Small intestine (tissue), 7 donors: ENCODE measurements at regions not wholly inside any gene's neighbourhood (a gene's known extent, or its start where the extent isn't known, plus 50 kb on each side); places are given as distances from the start of the nearest gene placed in this dataset.

ENCODE experiments used
- DNase-seq, 2 donors: peaks; one replicate each; pipeline versions ENCODE4 v3.0.0 to v3.0.0-alpha.2; 2013
- FAIRE-seq: peaks from 2 replicates; lab custom pipeline; 2012; peaks lifted over from hg19 to GRCh38; lab: Jason Lieb, UNC
- H3K27ac ChIP-seq, 3 donors: one replicate each; pipeline ENCODE4 v1.5.1; 2013; ENCODE audit warnings: low read length in 2 of 3, mild to moderate bottlenecking in 2 of 3, control low read depth in 1 of 3, inconsistent platforms in 1 of 3, low read depth in 1 of 3, moderate library complexity in 1 of 3
- H3K27me3 ChIP-seq, 3 donors: one replicate each; pipeline ENCODE4 v1.6.1; 2013; ENCODE audit warnings: low read length in 3 of 3, inconsistent platforms in 1 of 3; ENCODE audit not compliant: control insufficient read depth in 3 of 3, insufficient read depth in 3 of 3
- H3K36me3 ChIP-seq, 3 donors: one replicate each; pipeline ENCODE4 v1.6.1; 2013; ENCODE audit warnings: low read length in 3 of 3, inconsistent platforms in 1 of 3, low read depth in 1 of 3, mild to moderate bottlenecking in 1 of 3, moderate library complexity in 1 of 3; ENCODE audit not compliant: control insufficient read depth in 3 of 3, insufficient read depth in 2 of 3
- H3K4me1 ChIP-seq, 3 donors: one replicate each; pipeline ENCODE4 v1.6.1; 2013; ENCODE audit warnings: low read length in 2 of 3, inconsistent platforms in 1 of 3, low read depth in 1 of 3, mild to moderate bottlenecking in 1 of 3, moderate library complexity in 1 of 3; ENCODE audit not compliant: control insufficient read depth in 3 of 3, insufficient read depth in 2 of 3
- H3K4me3 ChIP-seq, 3 donors: one replicate each; pipeline ENCODE4 v1.5.1; 2013; ENCODE audit warnings: low read length in 3 of 3, control low read depth in 1 of 3, inconsistent platforms in 1 of 3, low read depth in 1 of 3, mild to moderate bottlenecking in 1 of 3, moderate library complexity in 1 of 3
- H3K9me3 ChIP-seq, 2 donors: one replicate each; pipeline ENCODE4 v1.6.1; 2013; ENCODE audit warnings: low read depth in 1 of 2, low read length in 1 of 2; ENCODE audit not compliant: control insufficient read depth in 2 of 2, insufficient read depth in 1 of 2
- WGBS, 3 donors: extraction: QIAGEN DNeasy Blood & Tissue Kit; methylation state at CpG; one replicate each; pipeline ENCODE4 v1.1.7; 2013; 5-methylcytosine and 5-hydroxymethylcytosine counted together
- donor health status: healthy with polysubstance abuse.
- donor health status: control.
- donor health status: control.
- donor health status: Bipolar disorder and iron deficiency.
- donor health status: healthy.

- no peak for FAIRE-seq
- no peak overlapping the region for H3K27ac ChIP-seq
- H3K27me3 ChIP-seq: no peaks in the 10 kb centered on the region
- no peaks in the 10 kb centered on the region for H3K36me3 ChIP-seq
- DNase-seq: no peak
- H3K4me1 ChIP-seq: no peaks in the 10 kb centered on the region
- WGBS, 3 donors: 71 to 86% (median 83%) methylated on average over 5 of the region's 5 CpGs
- no peaks in the 10 kb centered on the region for H3K9me3 ChIP-seq
- H3K4me3 ChIP-seq: no peak overlapping the region
Observed at GRCh38 chr12:127670796-127671195, 596.2 kb upstream of the TMEM132C start.

GRCh38 chr12:127675936-127676335 lies 591.0 kb upstream of the TMEM132C start:
- WGBS, 3 donors: 74 to 86% (median 81%) methylated on average over 6 of the region's 6 CpGs
- no peak for DNase-seq
- Histone ChIP-seq H3K36me3 (no peaks in the 10 kb centered on the region), H3K4me1 (no peaks in the 10 kb centered on the region), H3K4me3 (no peak overlapping the region), H3K9me3 (no peaks in the 10 kb centered on the region), H3K27me3 (no peaks in the 10 kb centered on the region), H3K27ac (no peak overlapping the region)
- FAIRE-seq: no peak

GRCh38 chr12:127677537-127678131 lies 589.3 kb upstream of the TMEM132C start:
- Histone ChIP-seq H3K4me3 (no peak overlapping the region), H3K9me3 (no peaks in the 10 kb centered on the region), H3K27me3 (no peaks in the 10 kb centered on the region), H3K36me3 (no peaks in the 10 kb centered on the region), H3K4me1 (no peaks in the 10 kb centered on the region), H3K27ac (no peak overlapping the region)
- DNase-seq (peak; percentile 31 to 77), FAIRE-seq (no peak)
- WGBS, 3 donors: 18 to 31% (median 23%) methylated on average over 10 of the region's 10 CpGs

- no peak for DNase-seq
- H3K9me3 ChIP-seq: no peaks in the 10 kb centered on the region
- WGBS, 3 donors: 69 to 76% (median 71%) methylated on average over 7 of the region's 7 CpGs
- no peaks in the 10 kb centered on the region for H3K36me3 ChIP-seq
- H3K27me3 ChIP-seq: no peaks in the 10 kb centered on the region
- no peaks in the 10 kb centered on the region for H3K4me1 ChIP-seq
- no peak overlapping the region for H3K4me3 ChIP-seq
- no peak for FAIRE-seq
- H3K27ac ChIP-seq: no peak overlapping the region
Observed at GRCh38 chr12:127678945-127679344, 588.0 kb upstream of the TMEM132C start.

- no peaks in the 10 kb centered on the region for H3K4me1 ChIP-seq
- no peaks in the 10 kb centered on the region for H3K36me3 ChIP-seq
- no peaks in the 10 kb centered on the region for H3K27me3 ChIP-seq
- H3K9me3 ChIP-seq: no peaks in the 10 kb centered on the region
- DNase-seq (no peak), FAIRE-seq (no peak)
- H3K4me3 ChIP-seq: no peak overlapping the region
- 80 to 82% (median 80%) methylated on average over 6 of the region's 6 CpGs for WGBS, 3 donors
- no peak overlapping the region for H3K27ac ChIP-seq
Observed at GRCh38 chr12:127680516-127680915, 586.5 kb upstream of the TMEM132C start.

GRCh38 chr12:127681151-127681754 lies 585.7 kb upstream of the TMEM132C start:
- Histone ChIP-seq H3K27ac (no peak overlapping the region), H3K4me1 (no peaks in the 10 kb centered on the region), H3K9me3 (no peaks in the 10 kb centered on the region), H3K36me3 (no peaks in the 10 kb centered on the region), H3K4me3 (no peak overlapping the region), H3K27me3 (no peaks in the 10 kb centered on the region)
- DNase-seq (no peak), FAIRE-seq (no peak)
- 65 to 76% (median 73%) methylated on average over 9 of the region's 9 CpGs for WGBS, 3 donors

GRCh38 chr12:127685491-127685890 lies 581.5 kb upstream of the TMEM132C start:
- Histone ChIP-seq H3K36me3 (no peaks in the 10 kb centered on the region), H3K9me3 (peaks cover 0 to 1% of the 10 kb centered on the region in 2 donors), H3K27me3 (no peaks in the 10 kb centered on the region), H3K27ac (no peak overlapping the region), H3K4me1 (no peaks in the 10 kb centered on the region), H3K4me3 (no peak overlapping the region)
- FAIRE-seq: no peak
- no peak for DNase-seq
- 67 to 70% (median 68%) methylated on average over 2 of the region's 2 CpGs for WGBS, 3 donors

GRCh38 chr12:127685931-127686330 lies 581.0 kb upstream of the TMEM132C start:
- Histone ChIP-seq H3K9me3 (peaks cover 0 to 1% of the 10 kb centered on the region in 2 donors), H3K27me3 (no peaks in the 10 kb centered on the region), H3K36me3 (no peaks in the 10 kb centered on the region), H3K4me3 (no peak overlapping the region), H3K27ac (no peak overlapping the region), H3K4me1 (no peaks in the 10 kb centered on the region)
- DNase-seq: no peak
- no peak for FAIRE-seq
- WGBS, 3 donors: 74 to 84% (median 83%) methylated on average over 9 of the region's 9 CpGs

GRCh38 chr12:127687181-127687580 lies 579.8 kb upstream of the TMEM132C start:
- FAIRE-seq: no peak
- 22 to 59% (median 35%) methylated on average over 2 of the region's 2 CpGs for WGBS, 3 donors
- H3K9me3 ChIP-seq: peaks cover 0 to 1% of the 10 kb centered on the region in 2 donors
- H3K27me3 ChIP-seq: no peaks in the 10 kb centered on the region
- no peaks in the 10 kb centered on the region for H3K4me1 ChIP-seq
- no peak overlapping the region for H3K27ac ChIP-seq
- no peaks in the 10 kb centered on the region for H3K36me3 ChIP-seq
- DNase-seq: no peak
- no peak overlapping the region for H3K4me3 ChIP-seq
